SK-N-SH (cell line): ENCODE measurements at regions not wholly inside any gene's neighbourhood (a gene's known extent, or its start where the extent isn't known, plus 50 kb on each side); places are given as distances from the start of the nearest gene placed in this dataset.

Experiments
- CTCF ChIA-PET: fragments of 300-600, 350-600 bp; formaldehyde crosslinking; extraction: SDS; loops from one replicate; lab custom pipeline; 2021; lab: Yijun Ruan, JAX
- POLR2A ChIA-PET: fragments of 350-600 bp; sonication (Branson Sonifier 250); formaldehyde crosslinking; extraction: SDS; loops from one replicate; lab custom pipeline; 2020; ENCODE audit warnings: antibody characterized with exemption, inconsistent platforms; lab: Yijun Ruan, JAX
- DNase-seq: peaks from one replicate; pipeline ENCODE4 v3.0.0; 2012
- H2AFZ ChIP-seq: fragments of 200-600 bp; sonication (generic); 2 replicates; pipeline ENCODE4 v1.8.1; 2016; ENCODE audit warnings: antibody characterized with exemption, mild to moderate bottlenecking, low read depth
- H3F3A ChIP-seq: fragments of 200-600 bp; sonication (generic); replicated peaks from 2 replicates; pipeline ENCODE3; 2016; ENCODE audit warnings: antibody characterized with exemption, mild to moderate bottlenecking; ENCODE audit not compliant: insufficient read depth
- H3K27ac ChIP-seq, 2 experiments: fragments of 200-500 bp in 1 of 2; fragments of 200-600 bp in 1 of 2; sonication (Bioruptor generic) in 1 of 2; sonication (generic), shearing (Covaris generic) in 1 of 2; 2 replicates each; pipeline versions ENCODE4 v1.5.1 to v1.6.1; 2014 to 2016; ENCODE audit warnings: low read depth in 2 of 2, inconsistent platforms in 1 of 2, low read length in 1 of 2, mild to moderate bottlenecking in 1 of 2, mixed read lengths in 1 of 2
- H3K27me3 ChIP-seq: fragments of 200-600 bp; sonication (generic), shearing (Covaris generic); 2 replicates; pipeline ENCODE4 v1.6.1; 2016; ENCODE audit warnings: mixed run types; ENCODE audit not compliant: insufficient read depth
- H3K36me3 ChIP-seq, 2 experiments: fragments of 200-500 bp in 1 of 2; fragments of 200-600 bp in 1 of 2; sonication (Bioruptor generic) in 1 of 2; sonication (generic) in 1 of 2; replicated peaks in 1 of 2; 2 replicates each; pipeline versions ENCODE3 to v1.5.1; 2014 to 2016; ENCODE audit warnings: low read length in 1 of 2, mild to moderate bottlenecking in 1 of 2; ENCODE audit not compliant: insufficient read depth in 2 of 2, control insufficient read depth in 1 of 2
- H3K4me1 ChIP-seq, 2 experiments: fragments of 200-500 bp in 1 of 2; fragments of 200-600 bp in 1 of 2; sonication (Bioruptor generic) in 1 of 2; sonication (generic), shearing (Covaris generic) in 1 of 2; 2 replicates each; pipeline versions ENCODE4 v1.5.1 to v1.6.1; 2014 to 2016; ENCODE audit warnings: low read depth in 1 of 2, low read length in 1 of 2, mixed run types in 1 of 2; ENCODE audit not compliant: insufficient read depth in 2 of 2, control insufficient read depth in 1 of 2
- H3K4me2 ChIP-seq: fragments of 200-600 bp; sonication (generic), shearing (Covaris generic); 2 replicates; pipeline ENCODE4 v1.6.1; 2017; ENCODE audit warnings: mixed run types
- H3K4me3 ChIP-seq, 2 experiments: fragments of 200-500 bp in 1 of 2; fragments of 200-600 bp in 1 of 2; sonication (Bioruptor generic) in 1 of 2; sonication (generic), shearing (Covaris generic) in 1 of 2; 2 replicates each; pipeline versions ENCODE4 v1.5.1 to v1.8.1; 2014 to 2016; ENCODE audit warnings: low read depth in 2 of 2, inconsistent platforms in 1 of 2, low read length in 1 of 2, mild to moderate bottlenecking in 1 of 2, mixed read lengths in 1 of 2, moderate library complexity in 1 of 2
- H3K79me2 ChIP-seq: fragments of 200-600 bp; sonication (generic); 2 replicates; pipeline ENCODE4 v1.8.1; 2017; ENCODE audit warnings: mild to moderate bottlenecking; ENCODE audit not compliant: insufficient read depth
- H3K9ac ChIP-seq: fragments of 200-600 bp; sonication (generic); 2 replicates; pipeline ENCODE4 v1.6.1; 2017; ENCODE audit warnings: mixed run types
- H3K9me2 ChIP-seq: fragments of 200-600 bp; sonication (generic); 2 replicates; pipeline ENCODE4 v1.6.1; 2017; ENCODE audit warnings: mixed run types
- H3K9me3 ChIP-seq: fragments of 200-600 bp; sonication (generic); 2 replicates; pipeline ENCODE4 v1.6.1; 2017; ENCODE audit warnings: mixed run types, mild to moderate bottlenecking, moderate library complexity
- H4K20me1 ChIP-seq: fragments of 200-600 bp; sonication (generic); 2 replicates; pipeline ENCODE4 v1.6.1; 2017; ENCODE audit warnings: mild to moderate bottlenecking, mixed run types; ENCODE audit not compliant: insufficient read depth
- EP300 ChIP-seq, 2 experiments: IDR thresholded peaks; 2 replicates each; pipeline versions ENCODE4 v1.4.0 to v1.6.1; 2012; ENCODE audit warnings: borderline replicate concordance in 1 of 2, low read depth in 1 of 2, low read length in 1 of 2
- FOXJ3 ChIP-seq: sonication (generic); formaldehyde crosslinking; IDR thresholded peaks from 2 replicates; pipeline ENCODE4 v1.5.1; 2020; ENCODE audit warnings: mild to moderate bottlenecking, missing genetic modification reagents
- GATA2 ChIP-seq: sonication (generic); formaldehyde crosslinking; IDR thresholded peaks from 2 replicates; pipeline ENCODE4 v1.5.0; 2020; ENCODE audit warnings: mild to moderate bottlenecking, missing genetic modification reagents
- MEF2A ChIP-seq: IDR thresholded peaks from 2 replicates; pipeline ENCODE4 v1.4.0; 2012; ENCODE audit warnings: low read depth, borderline replicate concordance
- MXI1 ChIP-seq: IDR thresholded peaks from 2 replicates; pipeline ENCODE4 v1.6.1; 2012; ENCODE audit warnings: mild to moderate bottlenecking, low read depth, low read length, improper control_type of control experiment
- PBX3 ChIP-seq: IDR thresholded peaks from 2 replicates; pipeline ENCODE4; 2012
- RAD21 ChIP-seq: IDR thresholded peaks from 2 replicates; pipeline ENCODE4 v1.6.1; 2012; ENCODE audit warnings: mild to moderate bottlenecking, low read length
- RCOR1 ChIP-seq: fragments of 150-350 bp; IDR thresholded peaks from 2 replicates; pipeline ENCODE4 v1.6.1; 2017; ENCODE audit warnings: antibody characterized with exemption, low read length
- REST ChIP-seq: IDR thresholded peaks from 2 replicates; pipeline ENCODE4 v1.6.1; 2012; ENCODE audit warnings: mild to moderate bottlenecking, low read depth, low read length, moderate library complexity
- RXRA ChIP-seq: IDR thresholded peaks from 2 replicates; pipeline ENCODE4 v1.4.0; 2012; ENCODE audit warnings: low read depth, mild to moderate bottlenecking, borderline replicate concordance
- SIN3A ChIP-seq: IDR thresholded peaks from 2 replicates; pipeline ENCODE4 v1.6.1; 2012; ENCODE audit warnings: low read depth, mild to moderate bottlenecking, low read length, moderate library complexity, borderline replicate concordance
- WGBS: methylation state at CpG from one replicate; pipeline ENCODE4 v1.1.6; 2017; ENCODE audit warnings: low lambda C conversion rate; 5-methylcytosine and 5-hydroxymethylcytosine counted together
- TF ChIP-seq, protein P1 (sequence below): fragments of 150-350 bp; IDR thresholded peaks from 2 replicates; pipeline ENCODE4 v1.6.1; 2017; ENCODE audit warnings: antibody characterized with exemption, low read length, low read depth, borderline replicate concordance

- H3K4me2 ChIP-seq = no peak overlapping the region
- H3F3A ChIP-seq = no peaks in the 10 kb centered on the region
- CTCF ChIA-PET = no interaction called here
- H3K36me3 ChIP-seq = no peaks in the 10 kb centered on the region
- no peak for DNase-seq
- POLR2A ChIA-PET = no interaction called here
- H3K27me3 ChIP-seq = no peaks in the 10 kb centered on the region
- H3K4me1 ChIP-seq = no peaks in the 10 kb centered on the region
- no peaks in the 10 kb centered on the region for H3K9me2 ChIP-seq
- no peak overlapping the region for H3K27ac ChIP-seq
- no peaks in the 10 kb centered on the region for H3K79me2 ChIP-seq
- no peak overlapping the region for H3K9ac ChIP-seq
- no peaks in the 10 kb centered on the region for H4K20me1 ChIP-seq
- WGBS = 0% methylated on average over 1 of the region's 1 CpG
- H3K9me3 ChIP-seq = no peaks in the 10 kb centered on the region
- H3K4me3 ChIP-seq = no peak overlapping the region
- TF ChIP-seq FOXJ3 (CRISPR knock-in tag) = no peak
- no peak for TF ChIP-seq RXRA
- no peak for TF ChIP-seq PBX3
- no peak for TF ChIP-seq SIN3A
- TF ChIP-seq RAD21 = no peak
- no peak for TF ChIP-seq REST
- no peak for TF ChIP-seq EP300 (IDR thresholded peaks at IDR 0.05; ENCODE audit: borderline replicate concordance in 1 of 2, low read depth in 1 of 2, low read length in 1 of 2)
- TF ChIP-seq MEF2A = no peak
- no peak for TF ChIP-seq MXI1
- no peak for TF ChIP-seq GATA2 (CRISPR knock-in tag)
- TF ChIP-seq, protein P1, sequence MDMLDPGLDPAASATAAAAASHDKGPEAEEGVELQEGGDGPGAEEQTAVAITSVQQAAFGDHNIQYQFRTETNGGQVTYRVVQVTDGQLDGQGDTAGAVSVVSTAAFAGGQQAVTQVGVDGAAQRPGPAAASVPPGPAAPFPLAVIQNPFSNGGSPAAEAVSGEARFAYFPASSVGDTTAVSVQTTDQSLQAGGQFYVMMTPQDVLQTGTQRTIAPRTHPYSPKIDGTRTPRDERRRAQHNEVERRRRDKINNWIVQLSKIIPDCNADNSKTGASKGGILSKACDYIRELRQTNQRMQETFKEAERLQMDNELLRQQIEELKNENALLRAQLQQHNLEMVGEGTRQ = no peak
- TF ChIP-seq RCOR1 = no peak
- no peak overlapping the region for H2AFZ ChIP-seq
These were observed 275.4 kb upstream of the SFRP2 start for GRCh38 chr4:154064244-154064643.
